ENCODE measurements at regions not wholly inside any gene's neighbourhood (a gene's known extent, or its start where the extent isn't known, plus 50 kb on each side); places are given as distances from the start of the nearest gene placed in this dataset.
A peak's percentile ranks its signal among the peaks of the same experiment; 100 is the strongest.

- peak; percentile 14 for DNase-seq (ENCODE audit: low read depth)
These were observed 335.6 kb upstream of the BTBD3 start for GRCh38 chr20:11582060-11582459.

- no peak for DNase-seq (ENCODE audit: low read depth)
These were observed 331.8 kb upstream of the BTBD3 start for GRCh38 chr20:11585752-11586352.

- DNase-seq (ENCODE audit: low read depth): no peak
These were observed 328.8 kb upstream of the BTBD3 start for GRCh38 chr20:11588875-11589274.

DNA sequence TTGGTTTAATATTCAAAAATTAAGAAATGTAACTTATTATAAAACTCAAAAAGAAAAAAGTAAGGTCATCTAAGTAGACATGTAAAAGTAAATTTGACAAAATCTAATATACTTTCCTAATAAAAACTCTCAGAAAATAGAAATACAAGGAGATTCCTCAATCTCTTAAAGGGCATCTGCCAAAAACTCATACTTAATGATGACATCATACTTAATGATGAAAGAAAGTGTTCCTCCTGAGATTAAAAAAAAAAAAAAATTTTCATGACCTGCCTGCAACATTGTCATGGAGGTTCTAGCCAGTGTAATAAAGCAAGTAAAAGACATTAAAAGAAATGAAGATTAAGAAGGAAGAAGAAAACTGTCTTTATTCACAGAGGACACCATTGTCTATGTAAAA lies 325.7 kb upstream of the BTBD3 start:
- no peak for DNase-seq (ENCODE audit: low read depth)

GRCh38 chr20:11604339-11604738 lies 313.4 kb upstream of the BTBD3 start:
- DNase-seq (ENCODE audit: low read depth): no peak

GRCh38 chr20:11607047-11607446 lies 310.6 kb upstream of the BTBD3 start:
- no peak for DNase-seq (ENCODE audit: low read depth)

DNA sequence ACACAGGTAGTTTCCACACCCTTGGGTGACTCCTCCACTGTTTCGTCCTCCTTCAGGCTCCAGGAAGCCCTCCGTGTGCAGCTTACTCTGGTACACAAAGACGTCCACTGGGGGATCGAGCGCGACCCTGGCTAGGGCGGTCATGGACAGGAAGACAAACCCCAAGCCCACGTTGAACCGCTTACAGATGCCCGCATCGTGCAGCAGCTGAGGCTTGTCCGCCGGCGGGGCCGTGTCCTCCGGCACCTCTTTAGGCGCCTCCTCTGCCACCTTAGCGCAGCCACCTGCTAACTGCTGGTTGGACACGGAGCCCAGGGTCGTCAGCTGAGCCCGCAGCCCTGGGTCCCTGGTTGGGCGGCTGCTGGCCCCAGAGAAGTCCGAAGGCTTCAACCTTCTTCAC lies 309.0 kb upstream of the BTBD3 start:
- no peak for DNase-seq (ENCODE audit: low read depth)

GRCh38 chr20:11624704-11625103 lies 293.0 kb upstream of the BTBD3 start:
- no peak for DNase-seq (ENCODE audit: low read depth)

DNA sequence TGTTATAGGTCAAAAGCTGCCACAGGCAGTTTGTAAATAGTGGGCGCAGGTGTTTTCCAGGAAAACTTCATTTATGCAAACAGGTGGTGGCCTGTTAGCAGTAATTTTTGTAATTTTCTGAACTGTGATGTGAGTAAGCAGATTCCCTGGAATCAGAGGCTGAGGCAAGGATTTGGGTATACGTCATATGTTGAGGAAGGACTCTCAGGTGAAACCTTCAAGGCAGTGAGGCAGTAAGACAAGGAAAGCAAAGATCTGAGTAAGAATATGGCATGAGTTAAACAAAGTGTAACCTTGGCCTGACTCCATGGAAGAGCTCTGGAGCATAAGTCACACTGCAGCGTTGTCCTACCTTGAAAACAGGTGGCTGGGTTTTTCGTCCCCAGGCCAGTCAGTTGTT lies 291.1 kb upstream of the BTBD3 start:
- no peak for DNase-seq (ENCODE audit: low read depth)

GRCh38 chr20:11642866-11643265 lies 274.8 kb upstream of the BTBD3 start:
- DNase-seq (ENCODE audit: low read depth): no peak

GRCh38 chr20:11646359-11646758 lies 271.3 kb upstream of the BTBD3 start:
- DNase-seq (ENCODE audit: low read depth): no peak

DNA sequence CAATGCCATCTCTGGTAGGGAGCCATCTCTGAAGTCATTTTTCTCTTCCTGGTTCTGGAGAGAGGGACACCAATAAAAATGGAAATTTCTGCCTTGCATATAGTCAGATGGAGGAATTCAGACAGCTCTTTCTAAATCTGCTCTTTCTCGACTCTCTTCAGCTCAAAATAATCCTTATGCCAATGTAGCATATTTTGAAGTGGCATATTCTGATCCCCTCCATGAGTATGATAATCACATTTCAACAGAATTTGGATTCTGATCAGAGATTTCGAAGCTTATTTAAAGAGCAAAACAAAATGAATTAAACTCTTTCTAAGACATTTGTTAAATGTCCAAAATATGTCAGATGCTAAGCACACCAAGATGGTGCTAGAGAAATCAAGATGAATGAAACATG lies 267.1 kb upstream of the BTBD3 start:
- DNase-seq (ENCODE audit: low read depth): no peak

DNA sequence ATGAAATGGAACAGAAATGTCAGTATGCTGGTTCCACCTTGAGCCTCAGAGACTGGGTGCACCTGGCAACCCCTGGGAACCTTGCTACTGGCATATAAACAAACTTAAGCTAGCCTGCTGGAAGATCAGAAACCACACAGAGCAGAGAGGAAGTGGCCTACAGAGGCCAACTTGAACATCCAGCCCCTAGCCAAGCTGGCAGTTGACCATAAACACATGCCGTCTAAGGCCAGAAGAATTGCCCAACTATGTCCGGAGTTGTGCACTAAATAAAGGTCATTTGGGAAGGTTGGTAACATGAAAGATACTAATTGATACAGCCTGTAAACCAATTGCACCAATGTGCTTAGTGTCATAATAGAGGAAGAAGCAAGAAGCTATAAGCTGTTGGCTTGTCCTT lies 266.6 kb upstream of the BTBD3 start:
- DNase-seq (ENCODE audit: low read depth): no peak

GRCh38 chr20:11651647-11652046 lies 266.0 kb upstream of the BTBD3 start:
- DNase-seq (ENCODE audit: low read depth): no peak

- no peak for DNase-seq (ENCODE audit: low read depth)
These were observed 265.6 kb upstream of the BTBD3 start for GRCh38 chr20:11652128-11652527.

DNA sequence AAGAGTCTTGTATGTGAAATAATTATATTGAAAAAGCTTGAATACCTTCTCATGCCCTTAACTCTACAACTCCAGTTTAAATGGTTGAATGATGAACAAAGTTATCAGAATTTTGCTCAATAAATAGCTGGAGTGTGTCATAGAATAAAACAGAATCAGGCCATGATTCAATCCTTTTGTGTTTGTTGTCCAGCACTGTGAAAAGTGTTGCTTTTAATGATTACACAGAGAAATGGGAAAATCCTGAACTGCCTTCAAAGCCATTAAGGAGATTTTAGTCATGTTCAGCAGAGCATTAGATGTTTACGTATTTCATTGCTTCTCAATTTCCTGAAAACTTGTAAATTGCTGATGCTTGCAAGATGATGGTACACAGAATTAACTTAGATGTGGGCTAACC lies 262.9 kb upstream of the BTBD3 start:
- DNase-seq (ENCODE audit: low read depth): no peak

DNA sequence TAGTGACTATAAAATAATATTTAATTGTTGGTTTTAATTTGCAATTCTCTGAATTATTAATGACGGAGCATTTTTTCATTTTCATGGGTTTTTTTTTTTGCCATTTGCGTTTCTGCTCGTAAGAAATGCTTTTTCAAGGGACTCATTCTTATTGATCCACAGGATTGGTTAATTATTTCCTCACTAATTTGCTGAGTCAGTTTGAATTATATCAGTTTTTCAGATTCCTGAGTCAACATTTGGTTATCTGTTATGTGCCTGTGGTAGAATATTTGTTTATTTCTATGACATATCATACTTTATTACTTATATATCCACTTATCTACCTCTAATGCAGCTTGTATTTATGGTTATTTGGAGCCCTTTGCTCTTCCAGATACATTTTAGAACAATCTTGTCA lies 257.0 kb upstream of the BTBD3 start:
- no peak for DNase-seq (ENCODE audit: low read depth)

- no peak for DNase-seq (ENCODE audit: low read depth)
These were observed 246.6 kb upstream of the BTBD3 start for GRCh38 chr20:11671015-11671511.

DNA sequence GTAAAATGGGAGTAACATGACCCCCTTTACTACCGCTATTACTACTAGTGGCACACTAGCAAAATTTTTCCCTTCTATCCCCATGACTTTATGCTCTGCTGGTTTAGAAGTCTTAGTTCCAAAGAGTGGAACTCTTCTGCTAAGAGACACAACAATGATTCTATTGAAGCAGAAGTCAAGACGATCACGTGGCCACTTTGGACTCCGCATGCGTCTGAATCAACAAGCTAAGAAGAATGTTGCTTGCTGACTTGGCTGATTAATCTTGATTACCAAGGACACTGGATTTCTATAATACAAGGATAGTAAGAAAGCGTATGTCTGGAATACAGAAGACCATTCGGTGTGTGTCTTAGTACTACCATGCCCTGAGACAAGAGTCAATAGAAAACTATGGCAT lies 244.7 kb upstream of the BTBD3 start:
- DNase-seq (ENCODE audit: low read depth): no peak

DNA sequence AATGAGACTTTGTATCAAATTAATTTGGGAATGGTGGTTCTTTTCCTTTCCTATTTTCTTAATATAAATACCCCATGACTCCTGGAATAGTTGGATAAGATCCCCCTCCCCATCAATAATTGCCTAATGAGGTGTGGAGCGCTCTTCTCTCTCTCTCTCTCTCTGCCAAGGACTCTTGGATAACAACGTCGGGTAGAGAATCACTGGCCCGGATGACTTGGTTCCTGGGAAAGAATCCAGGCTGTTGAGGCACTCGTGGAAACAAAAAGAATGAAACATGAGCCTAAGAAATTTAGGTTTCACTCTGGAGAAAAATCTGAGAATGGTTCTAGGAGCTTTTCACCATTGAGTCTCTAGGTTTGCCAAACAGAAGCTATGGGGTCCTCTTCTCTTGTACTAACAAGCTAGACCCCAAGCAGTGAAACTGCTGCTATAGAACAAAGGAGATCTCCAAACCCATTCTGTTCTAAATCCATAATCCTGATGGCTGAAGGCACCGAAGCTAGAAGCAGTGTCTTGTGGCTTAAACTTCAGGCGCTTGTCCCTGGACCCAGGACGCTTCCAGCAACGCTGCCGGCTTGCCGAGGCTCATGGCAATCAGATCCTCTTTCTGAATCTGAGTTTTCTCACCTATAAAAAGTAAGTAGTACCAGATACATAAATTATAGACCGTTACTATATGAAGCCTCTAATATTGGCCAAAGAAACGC lies 241.6 kb upstream of the BTBD3 start:
- DNase-seq (ENCODE audit: low read depth): peak; percentile 26

DNA sequence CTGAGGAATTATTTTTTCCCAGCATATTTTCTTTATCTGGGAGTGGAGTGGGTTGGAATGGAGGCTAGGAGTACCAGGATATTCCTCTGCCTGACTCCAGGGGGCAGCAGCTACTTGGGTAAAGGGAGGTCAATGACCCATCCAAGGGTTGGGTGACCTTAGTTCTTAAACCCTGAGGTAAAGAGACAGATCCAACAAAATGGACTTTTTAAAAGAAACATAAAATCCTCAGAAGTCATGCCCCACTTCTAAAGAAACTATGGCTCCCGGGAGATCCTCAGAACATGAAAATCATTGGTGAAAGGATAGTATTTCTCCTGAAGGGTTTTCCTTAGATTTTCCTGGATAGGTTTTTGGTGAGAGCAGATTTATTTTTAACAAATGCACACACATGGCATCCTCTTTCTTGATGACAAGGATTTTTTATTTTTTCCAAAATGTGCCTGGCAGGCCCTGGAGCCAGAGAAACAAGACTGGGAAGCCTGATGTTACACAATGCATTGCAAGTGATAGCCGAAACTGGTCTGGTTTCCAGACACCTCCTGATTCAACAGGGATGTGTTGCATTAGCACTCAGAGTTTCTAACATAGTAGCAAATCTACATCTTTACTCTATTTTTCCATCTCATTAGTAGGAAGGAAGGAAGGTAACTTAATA lies 240.9 kb upstream of the BTBD3 start:
- peak; percentile 9 for DNase-seq (ENCODE audit: low read depth)

GRCh38 chr20:11677428-11677827 lies 240.3 kb upstream of the BTBD3 start:
- no peak for DNase-seq (ENCODE audit: low read depth)

- DNase-seq (ENCODE audit: low read depth): no peak
These were observed 239.9 kb upstream of the BTBD3 start for GRCh38 chr20:11677836-11678235.

Measured in stromal cell of bone marrow (primary cell).